HG03342 (cell line): ENCODE measurements at regions not wholly inside any gene's neighbourhood (a gene's known extent, or its start where the extent isn't known, plus 50 kb on each side); places are given as distances from the start of the nearest gene placed in this dataset.

Source experiments
- ATAC-seq: cut with Tn5 transposase; IDR thresholded peaks from one replicate; pipeline ENCODE4 v1.9.1; 2021; ENCODE audit warnings: mild to moderate bottlenecking, moderate library complexity; ENCODE audit not compliant: unreplicated experiment

GRCh38 chr7:40972426-40972825 is 730.5 kb downstream of the INHBA start:
- ATAC-seq, result no peak

DNA sequence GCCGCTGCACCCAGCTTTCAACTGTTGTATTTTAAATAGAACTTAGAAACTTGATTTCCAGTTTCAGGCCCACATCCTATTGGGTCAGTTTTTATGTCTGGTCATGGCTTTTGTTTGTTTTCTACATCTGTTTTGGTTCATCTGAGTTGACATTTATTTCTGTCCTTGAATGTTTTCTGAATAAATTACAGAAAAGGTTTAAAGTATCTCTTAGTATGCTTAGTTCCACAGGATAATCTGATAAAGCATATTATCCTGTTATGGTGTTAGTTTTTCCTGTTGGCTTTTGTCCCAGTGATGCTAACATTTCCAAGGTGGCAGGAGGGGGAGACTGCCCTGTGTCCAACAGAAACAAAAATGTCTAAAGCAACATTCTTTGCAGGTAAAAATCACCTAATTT is 733.2 kb downstream of the INHBA start:
- no peak for ATAC-seq

GRCh38 chr7:40966693-40967092 is 736.2 kb downstream of the INHBA start:
- ATAC-seq, result no peak

DNA sequence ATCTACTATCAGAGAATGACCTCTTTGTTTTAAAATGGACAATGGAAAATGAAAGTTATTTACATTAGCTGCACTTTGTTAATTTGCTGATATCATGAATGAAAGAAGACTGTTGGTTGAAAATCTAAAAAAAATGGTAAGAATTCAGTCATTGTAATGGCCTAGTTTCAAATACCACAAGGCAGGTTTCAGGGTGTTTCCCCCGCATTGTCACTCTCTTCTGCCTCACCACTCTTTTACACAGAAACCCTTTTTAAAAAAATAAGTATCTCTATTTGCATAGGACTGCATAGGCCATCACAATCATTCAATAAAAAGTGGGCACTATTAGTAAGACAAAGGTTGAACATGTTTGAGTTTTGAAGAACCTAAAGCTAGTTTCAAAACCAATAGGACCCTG is 737.1 kb downstream of the INHBA start:
- ATAC-seq, result peak; percentile 76

DNA sequence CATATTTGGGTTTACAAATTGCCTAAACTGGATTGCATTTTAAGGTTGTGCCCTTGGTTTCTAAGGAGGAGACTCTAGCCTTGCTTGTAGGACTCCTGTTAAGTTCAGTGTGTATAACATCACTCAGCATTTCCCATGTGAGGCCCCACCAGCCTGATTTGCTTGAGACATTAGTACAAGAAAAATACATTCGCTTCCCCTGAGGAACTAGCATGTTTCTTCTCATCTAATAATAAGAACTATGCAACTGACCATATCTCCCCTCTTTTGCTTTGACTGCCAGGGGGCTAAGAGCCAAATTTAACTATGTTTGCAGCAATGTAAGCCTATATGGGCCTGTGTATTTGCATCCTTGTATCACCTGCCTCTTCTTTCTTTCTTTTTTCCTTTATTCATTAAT is 737.9 kb downstream of the INHBA start:
- ATAC-seq, result no peak

GRCh38 chr7:40964610-40965009 is 738.3 kb downstream of the INHBA start:
- no peak for ATAC-seq

- no peak for ATAC-seq
Measured at GRCh38 chr7:40959955-40960354, 742.9 kb downstream of the INHBA start.

DNA sequence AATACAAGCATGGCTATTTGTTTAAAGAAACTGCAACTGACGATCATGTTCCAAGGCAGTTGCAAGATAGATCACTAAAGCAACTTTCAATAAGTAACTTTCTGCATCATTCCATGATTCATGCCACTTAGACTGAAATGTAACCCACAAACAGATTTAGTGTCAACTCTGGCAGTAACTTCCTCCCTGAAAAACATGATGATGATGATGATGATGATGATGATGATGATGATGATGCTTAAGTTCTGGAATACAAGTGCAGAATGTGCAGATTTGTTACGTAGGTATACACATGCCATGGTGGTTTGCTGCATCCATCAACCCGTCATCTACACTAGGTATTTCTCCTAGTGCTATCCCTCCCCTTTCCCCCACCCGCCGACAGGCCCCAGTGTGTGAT is 754.7 kb downstream of the INHBA start:
- ATAC-seq, result no peak

GRCh38 chr7:40947566-40947965 is 755.3 kb downstream of the INHBA start:
- ATAC-seq, result no peak

- no peak for ATAC-seq
Measured at GRCh38 chr7:40946549-40946948, 756.3 kb downstream of the INHBA start.

- ATAC-seq, result no peak
Measured at GRCh38 chr7:40945788-40946187, 757.1 kb downstream of the INHBA start.

- ATAC-seq, result no peak
Measured at GRCh38 chr7:40944981-40945585, 757.8 kb downstream of the INHBA start.

DNA sequence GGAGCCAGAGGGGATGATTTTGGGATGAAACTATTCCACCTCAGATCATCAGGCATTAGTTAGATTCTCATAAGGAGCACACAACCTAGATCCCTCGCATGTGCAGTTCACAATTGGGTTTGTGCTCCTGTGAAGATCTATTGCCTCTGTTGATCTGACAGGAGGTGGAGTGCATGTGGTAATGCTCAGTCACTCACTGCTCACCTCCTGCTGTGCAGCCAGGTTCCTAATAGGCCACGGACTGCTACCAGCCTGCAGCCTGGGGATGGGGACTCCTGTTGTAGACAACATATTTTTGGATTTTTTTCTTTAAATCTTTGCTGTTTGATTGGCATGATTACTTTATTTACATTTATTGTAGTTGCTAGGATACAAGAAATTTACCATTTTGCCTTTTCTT is 765.0 kb downstream of the INHBA start:
- no peak for ATAC-seq

DNA sequence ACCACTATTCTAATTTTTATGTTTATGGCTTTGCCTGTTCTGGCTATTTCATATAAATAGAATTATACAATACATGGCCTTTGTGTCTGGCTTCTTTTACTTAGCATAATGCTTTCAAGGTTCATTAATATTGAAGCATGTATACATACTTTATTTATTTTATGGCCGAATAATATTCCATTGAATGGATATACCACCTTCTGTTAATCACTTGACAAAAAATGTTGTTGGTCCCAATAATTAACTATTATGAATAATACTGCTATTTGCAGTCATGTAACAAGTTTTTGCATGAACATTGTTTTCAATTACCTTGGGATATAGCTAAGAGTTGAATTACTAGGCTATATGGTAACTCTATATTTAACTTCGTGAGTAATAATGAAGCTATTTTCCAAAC is 767.5 kb downstream of the INHBA start:
- ATAC-seq, result no peak

DNA sequence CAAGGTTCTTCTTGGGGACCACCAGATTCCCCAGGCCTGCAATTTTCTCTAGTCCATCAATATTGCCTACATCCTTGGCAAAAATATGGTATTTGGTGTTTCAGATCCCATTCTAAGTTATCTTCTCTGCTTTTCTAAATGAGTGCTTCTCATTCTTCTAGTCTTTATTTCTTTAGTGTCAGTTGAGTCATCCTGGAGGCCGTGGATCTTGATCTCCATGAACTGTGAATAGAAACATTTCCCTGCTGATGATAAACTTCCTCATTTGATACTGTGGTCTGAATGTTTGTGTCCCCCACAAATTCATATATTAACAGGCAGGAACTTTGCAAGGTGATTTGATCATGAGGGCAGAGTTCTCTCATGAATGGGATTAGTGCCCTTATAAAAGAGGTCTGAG is 779.3 kb downstream of the INHBA start:
- no peak for ATAC-seq

- ATAC-seq, result no peak
Measured at GRCh38 chr7:40922316-40922670, 780.6 kb downstream of the INHBA start.

GRCh38 chr7:40921589-40922315 is 781.1 kb downstream of the INHBA start:
- no peak for ATAC-seq

DNA sequence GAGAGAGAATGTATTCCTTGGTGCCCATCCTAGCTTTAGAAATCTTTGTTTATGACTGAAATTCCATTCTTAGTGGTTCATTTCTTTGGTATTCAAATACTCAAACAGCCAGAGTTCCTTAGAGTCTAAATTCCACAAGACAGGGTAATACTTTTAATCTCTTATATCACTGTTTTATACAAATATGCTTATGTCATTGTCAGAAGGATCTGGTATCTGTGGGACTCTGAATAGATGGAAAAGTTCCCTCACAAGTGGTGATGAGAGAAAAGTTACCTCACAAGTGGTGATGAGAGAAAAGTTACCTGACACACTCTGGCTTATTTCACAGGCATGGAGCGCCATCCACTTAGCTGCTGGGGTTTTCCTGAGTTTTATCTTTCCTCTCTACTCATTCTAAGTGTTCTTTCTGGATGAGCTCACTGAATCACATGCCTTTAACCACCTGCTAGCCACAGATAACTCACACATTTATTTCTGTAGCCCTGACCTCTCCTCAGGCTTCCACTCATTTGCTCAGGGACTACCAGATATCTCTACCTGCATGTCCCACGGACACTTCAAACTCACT is 784.0 kb downstream of the SUGCT start:
- ATAC-seq, result no peak

GRCh38 chr7:40916813-40917212 is 782.0 kb downstream of the SUGCT start:
- ATAC-seq, result no peak

GRCh38 chr7:40915071-40915470 is 780.3 kb downstream of the SUGCT start:
- no peak for ATAC-seq
